ENCODE measurements at regions not wholly inside any gene's neighbourhood (a gene's known extent, or its start where the extent isn't known, plus 50 kb on each side); places are given as distances from the start of the nearest gene placed in this dataset.

GRCh38 chr1:10905841-10906655 lies 106.4 kb upstream of the TARDBP start:
- ChIA-PET POLR2A (interaction anchor here (0.5 to 0.7 kb wide), 2 partner anchors 16 to 389 kb away, joined by 3 to 4 read pairs; no protein-coding TSS in a partner anchor), CTCF (no interaction called here)
- Histone ChIP-seq H3K4me3 (ENCODE audit: control insufficient read depth in 1 of 7, extremely low read depth in 1 of 7, insufficient read depth in 4 of 7, low read depth in 2 of 7, low read length in 6 of 7) (no peak overlapping the region), H3K36me3 (ENCODE audit: control insufficient read depth in 4 of 4, insufficient read depth in 4 of 4, low read length in 3 of 4) (no peaks in the 10 kb centered on the region), H3K9me3 (ENCODE audit: control extremely low read depth in 1 of 5, control insufficient read depth in 4 of 5, insufficient read depth in 2 of 5, low read depth in 1 of 5, low read length in 4 of 5) (no peaks in the 10 kb centered on the region), H3K4me1 (ENCODE audit: control extremely low read depth in 1 of 4, control insufficient read depth in 4 of 4, insufficient read depth in 4 of 4, low read length in 3 of 4) (peaks cover 3 to 46% (median 31%) of the 10 kb centered on the region in 4 experiments), H3K27me3 (replicated peaks in 2 of 5; ENCODE audit: control insufficient read depth in 4 of 5, insufficient read depth in 5 of 5, low read length in 4 of 5) (peaks cover 0 to 2% (median 0%) of the 10 kb centered on the region in 5 experiments), H3K27ac (ENCODE audit: insufficient read depth in 1 of 2, low read depth in 1 of 2, low read length in 2 of 2, poor library complexity in 1 of 2, severe bottlenecking in 2 of 2) (no peak overlapping the region)
- DNase-seq: peak in 1 of 3 donors; percentile 23
- 25% methylated on average over 10 of the region's 16 CpGs for WGBS (ENCODE audit: insufficient coverage)

DNA sequence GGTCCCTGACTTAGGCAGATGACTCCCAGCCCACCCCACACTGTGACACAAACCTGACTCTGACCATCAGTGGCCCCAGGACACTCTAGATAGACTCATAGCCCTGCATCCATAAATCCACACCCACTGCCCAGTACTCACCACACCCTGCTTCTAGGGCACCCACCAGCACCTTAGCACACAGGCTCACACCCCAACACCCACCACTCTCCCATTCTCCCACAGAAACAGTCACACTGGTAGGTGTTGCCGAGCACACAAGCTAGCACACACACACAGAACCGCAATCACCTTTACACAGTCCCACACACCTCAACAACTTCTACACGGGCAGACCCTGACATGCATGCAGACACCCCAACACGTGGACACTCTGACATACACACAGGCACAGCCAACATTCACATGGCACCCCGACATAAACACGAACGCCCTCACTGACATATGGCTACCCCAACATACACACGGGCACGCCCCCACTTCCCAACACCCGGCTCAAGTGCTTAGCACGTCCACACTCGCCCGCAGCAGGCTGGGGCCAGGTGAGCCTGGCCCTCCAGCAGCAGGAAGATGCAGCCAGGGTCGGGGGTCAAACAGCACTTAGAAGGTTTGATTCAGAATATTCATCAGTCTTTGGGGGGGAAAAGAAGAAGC lies 105.5 kb upstream of the TARDBP start:
- no peak overlapping the region for H3K4me3 ChIP-seq (ENCODE audit: control insufficient read depth in 1 of 7, extremely low read depth in 1 of 7, insufficient read depth in 4 of 7, low read depth in 2 of 7, low read length in 6 of 7)
- WGBS (ENCODE audit: insufficient coverage): 93% methylated on average over 14 of the region's 14 CpGs
- no peak for DNase-seq
- ChIA-PET POLR2A (no interaction called here), CTCF (no interaction called here)
- H3K4me1 ChIP-seq (ENCODE audit: control extremely low read depth in 1 of 4, control insufficient read depth in 4 of 4, insufficient read depth in 4 of 4, low read length in 3 of 4): peaks cover 3 to 41% (median 30%) of the 10 kb centered on the region in 4 experiments
- H3K27me3 ChIP-seq (replicated peaks in 2 of 5; ENCODE audit: control insufficient read depth in 4 of 5, insufficient read depth in 5 of 5, low read length in 4 of 5): peaks cover 0 to 2% (median 0%) of the 10 kb centered on the region in 5 experiments
- no peaks in the 10 kb centered on the region for H3K9me3 ChIP-seq (ENCODE audit: control extremely low read depth in 1 of 5, control insufficient read depth in 4 of 5, insufficient read depth in 2 of 5, low read depth in 1 of 5, low read length in 4 of 5)
- H3K27ac ChIP-seq (ENCODE audit: insufficient read depth in 1 of 2, low read depth in 1 of 2, low read length in 2 of 2, poor library complexity in 1 of 2, severe bottlenecking in 2 of 2): no peak overlapping the region
- H3K36me3 ChIP-seq (ENCODE audit: control insufficient read depth in 4 of 4, insufficient read depth in 4 of 4, low read length in 3 of 4): no peaks in the 10 kb centered on the region

- Histone ChIP-seq H3K27me3 (replicated peaks in 2 of 5; ENCODE audit: control insufficient read depth in 4 of 5, insufficient read depth in 5 of 5, low read length in 4 of 5) (peaks cover 0 to 2% (median 0%) of the 10 kb centered on the region in 5 experiments), H3K27ac (ENCODE audit: insufficient read depth in 1 of 2, low read depth in 1 of 2, low read length in 2 of 2, poor library complexity in 1 of 2, severe bottlenecking in 2 of 2) (no peak overlapping the region), H3K36me3 (ENCODE audit: control insufficient read depth in 4 of 4, insufficient read depth in 4 of 4, low read length in 3 of 4) (no peaks in the 10 kb centered on the region), H3K4me1 (ENCODE audit: control extremely low read depth in 1 of 4, control insufficient read depth in 4 of 4, insufficient read depth in 4 of 4, low read length in 3 of 4) (peaks cover 3 to 37% (median 26%) of the 10 kb centered on the region in 4 experiments), H3K4me3 (ENCODE audit: control insufficient read depth in 1 of 7, extremely low read depth in 1 of 7, insufficient read depth in 4 of 7, low read depth in 2 of 7, low read length in 6 of 7) (no peak overlapping the region), H3K9me3 (ENCODE audit: control extremely low read depth in 1 of 5, control insufficient read depth in 4 of 5, insufficient read depth in 2 of 5, low read depth in 1 of 5, low read length in 4 of 5) (no peaks in the 10 kb centered on the region)
- no peak for DNase-seq
- ChIA-PET CTCF (no interaction called here), POLR2A (no interaction called here)
- WGBS (ENCODE audit: insufficient coverage): 93% methylated on average over 6 of the region's 6 CpGs
These were observed 104.2 kb upstream of the TARDBP start for GRCh38 chr1:10908266-10908665.

DNA sequence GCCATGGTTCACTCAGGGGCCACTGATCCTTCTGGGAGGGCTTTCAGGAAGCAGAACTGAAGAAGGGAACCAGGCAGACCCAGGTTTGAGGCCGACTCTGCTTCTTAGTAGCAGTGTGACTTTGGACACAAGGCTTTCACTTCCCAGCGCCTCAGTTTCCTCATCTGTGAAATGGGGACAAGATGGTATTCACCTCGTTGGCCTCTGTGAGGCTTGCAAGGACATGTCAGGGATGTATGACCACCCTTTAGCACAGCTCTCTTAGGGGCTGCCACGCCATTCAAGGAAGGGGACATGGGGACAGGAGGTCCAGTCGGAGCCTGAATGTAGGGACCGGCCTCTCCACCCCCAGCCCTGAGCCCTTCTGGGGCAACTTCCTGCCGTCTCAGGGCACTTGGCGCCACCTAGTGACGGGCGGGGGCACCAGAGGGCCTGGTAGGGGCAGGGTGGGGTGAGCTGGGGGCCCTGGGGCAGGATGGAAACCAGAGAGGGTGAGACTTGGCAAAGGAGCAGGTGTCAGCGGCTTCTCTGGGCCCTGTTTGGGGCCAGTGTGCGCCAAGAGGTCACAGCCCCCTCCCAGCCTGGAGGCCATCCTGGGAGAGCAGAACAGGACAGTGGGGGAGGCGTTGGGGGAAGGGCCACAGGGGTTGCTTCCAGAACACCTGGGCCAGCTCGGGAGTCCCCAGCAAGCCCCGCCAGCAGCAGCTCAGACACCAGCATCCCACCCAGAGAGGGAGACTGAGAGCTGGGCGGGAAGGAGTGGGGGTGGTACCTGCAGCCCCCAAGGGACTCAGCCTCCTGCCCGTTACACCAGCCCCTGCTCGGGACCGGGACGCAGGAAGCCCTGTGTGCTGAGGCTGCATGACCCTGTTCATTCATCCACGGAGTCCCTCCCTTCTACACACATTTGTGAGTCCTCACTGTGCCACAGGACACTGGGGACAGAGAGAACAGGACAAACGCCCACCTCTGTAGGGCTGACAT lies 102.5 kb upstream of the TARDBP start:
- peak; percentile 59 to 78 (median 75) for DNase-seq
- no peaks in the 10 kb centered on the region for H3K36me3 ChIP-seq (ENCODE audit: control insufficient read depth in 4 of 4, insufficient read depth in 4 of 4, low read length in 3 of 4)
- POLR2A ChIA-PET: no interaction called here
- H3K27ac ChIP-seq (ENCODE audit: insufficient read depth in 1 of 2, low read depth in 1 of 2, low read length in 2 of 2, poor library complexity in 1 of 2, severe bottlenecking in 2 of 2): no peak overlapping the region
- H3K4me1 ChIP-seq (ENCODE audit: control extremely low read depth in 1 of 4, control insufficient read depth in 4 of 4, insufficient read depth in 4 of 4, low read length in 3 of 4): peaks cover 3 to 20% (median 13%) of the 10 kb centered on the region in 4 experiments
- no peak overlapping the region for H3K4me3 ChIP-seq (ENCODE audit: control insufficient read depth in 1 of 7, extremely low read depth in 1 of 7, insufficient read depth in 4 of 7, low read depth in 2 of 7, low read length in 6 of 7)
- no peaks in the 10 kb centered on the region for H3K9me3 ChIP-seq (ENCODE audit: control extremely low read depth in 1 of 5, control insufficient read depth in 4 of 5, insufficient read depth in 2 of 5, low read depth in 1 of 5, low read length in 4 of 5)
- CTCF ChIA-PET: interaction anchor here (0.7 to 2.2 kb wide), 11 partner anchors 8 to 415 kb away, joined by 3 to 9 read pairs (median 3); no protein-coding TSS in a partner anchor
- H3K27me3 ChIP-seq (replicated peaks in 2 of 5; ENCODE audit: control insufficient read depth in 4 of 5, insufficient read depth in 5 of 5, low read length in 4 of 5): peaks cover 0 to 2% (median 0%) of the 10 kb centered on the region in 5 experiments
- WGBS (ENCODE audit: insufficient coverage): 50% methylated on average over 16 of the region's 22 CpGs

- Histone ChIP-seq H3K27me3 (replicated peaks in 2 of 5; ENCODE audit: control insufficient read depth in 4 of 5, insufficient read depth in 5 of 5, low read length in 4 of 5) (peaks cover 0 to 2% (median 0%) of the 10 kb centered on the region in 5 experiments), H3K4me1 (ENCODE audit: control extremely low read depth in 1 of 4, control insufficient read depth in 4 of 4, insufficient read depth in 4 of 4, low read length in 3 of 4) (peaks cover 0 to 11% (median 8%) of the 10 kb centered on the region in 4 experiments), H3K36me3 (ENCODE audit: control insufficient read depth in 4 of 4, insufficient read depth in 4 of 4, low read length in 3 of 4) (no peaks in the 10 kb centered on the region), H3K27ac (ENCODE audit: insufficient read depth in 1 of 2, low read depth in 1 of 2, low read length in 2 of 2, poor library complexity in 1 of 2, severe bottlenecking in 2 of 2) (no peak overlapping the region), H3K9me3 (ENCODE audit: control extremely low read depth in 1 of 5, control insufficient read depth in 4 of 5, insufficient read depth in 2 of 5, low read depth in 1 of 5, low read length in 4 of 5) (no peaks in the 10 kb centered on the region), H3K4me3 (ENCODE audit: control insufficient read depth in 1 of 7, extremely low read depth in 1 of 7, insufficient read depth in 4 of 7, low read depth in 2 of 7, low read length in 6 of 7) (no peak overlapping the region)
- CTCF ChIA-PET: interaction anchor here (0.8 to 2.2 kb wide), 6 partner anchors 7 to 416 kb away, joined by 3 to 9 read pairs (median 4); no protein-coding TSS in a partner anchor
- POLR2A ChIA-PET: no interaction called here
- 94% methylated on average over 10 of the region's 13 CpGs for WGBS (ENCODE audit: insufficient coverage)
- DNase-seq: no peak
These were observed 101.6 kb upstream of the TARDBP start for GRCh38 chr1:10910681-10911489.

- H3K4me3 ChIP-seq (ENCODE audit: control insufficient read depth in 1 of 7, extremely low read depth in 1 of 7, insufficient read depth in 4 of 7, low read depth in 2 of 7, low read length in 6 of 7): no peak overlapping the region
- peaks cover 0 to 8% (median 3%) of the 10 kb centered on the region in 4 experiments for H3K4me1 ChIP-seq (ENCODE audit: control extremely low read depth in 1 of 4, control insufficient read depth in 4 of 4, insufficient read depth in 4 of 4, low read length in 3 of 4)
- no peaks in the 10 kb centered on the region for H3K36me3 ChIP-seq (ENCODE audit: control insufficient read depth in 4 of 4, insufficient read depth in 4 of 4, low read length in 3 of 4)
- CTCF ChIA-PET: interaction anchor here (0.6 to 1.1 kb wide), 3 partner anchors 11 to 24 kb away, joined by 3 to 4 read pairs (median 3); no protein-coding TSS in a partner anchor
- no peak overlapping the region for H3K27ac ChIP-seq (ENCODE audit: insufficient read depth in 1 of 2, low read depth in 1 of 2, low read length in 2 of 2, poor library complexity in 1 of 2, severe bottlenecking in 2 of 2)
- 88% methylated on average over 11 of the region's 11 CpGs for WGBS (ENCODE audit: insufficient coverage)
- peaks cover 0 to 2% (median 0%) of the 10 kb centered on the region in 5 experiments for H3K27me3 ChIP-seq (replicated peaks in 2 of 5; ENCODE audit: control insufficient read depth in 4 of 5, insufficient read depth in 5 of 5, low read length in 4 of 5)
- no peaks in the 10 kb centered on the region for H3K9me3 ChIP-seq (ENCODE audit: control extremely low read depth in 1 of 5, control insufficient read depth in 4 of 5, insufficient read depth in 2 of 5, low read depth in 1 of 5, low read length in 4 of 5)
- POLR2A ChIA-PET: no interaction called here
- DNase-seq: no peak
These were observed 100.8 kb upstream of the TARDBP start for GRCh38 chr1:10911490-10912166.
